ENCODE measurements at regions not wholly inside any gene's neighbourhood (a gene's known extent, or its start where the extent isn't known, plus 50 kb on each side); places are given as distances from the start of the nearest gene placed in this dataset.

- Mint-ChIP-seq H3K27me3 (peaks cover 5% of the 10 kb centered on the region), H3K9me3 (ENCODE audit: low read depth) (no peaks in the 10 kb centered on the region), H3K36me3 (ENCODE audit: insufficient read depth) (no peaks in the 10 kb centered on the region), H3K27ac (no peak overlapping the region), H3K4me3 (ENCODE audit: low read depth) (no peak overlapping the region), H3K4me1 (ENCODE audit: low read depth) (no peaks in the 10 kb centered on the region)
- no peak for TF ChIP-seq CTCF (IDR thresholded peaks at IDR 0.05; ENCODE audit: unreplicated experiment)
- DNase-seq (ENCODE audit: low spot score, unreplicated experiment): no peak
These were observed 178.0 kb upstream of the GLI3 start for GRCh38 chr7:42414941-42415505.

- H3K36me3 Mint-ChIP-seq (ENCODE audit: insufficient read depth): no peaks in the 10 kb centered on the region
These were observed 177.0 kb upstream of the GLI3 start for GRCh38 chr7:42414028-42414427.

GRCh38 chr7:42409296-42409695, 172.3 kb upstream of the GLI3 start:
- H3K9me3 Mint-ChIP-seq (ENCODE audit: low read depth): no peaks in the 10 kb centered on the region
- H3K4me1 Mint-ChIP-seq (ENCODE audit: low read depth): no peaks in the 10 kb centered on the region
- no peak for TF ChIP-seq CTCF (IDR thresholded peaks at IDR 0.05; ENCODE audit: unreplicated experiment)
- peaks cover 13% of the 10 kb centered on the region for H3K27me3 Mint-ChIP-seq
- DNase-seq (ENCODE audit: low spot score, unreplicated experiment): no peak
- no peak overlapping the region for H3K27ac Mint-ChIP-seq
- no peak overlapping the region for H3K4me3 Mint-ChIP-seq (ENCODE audit: low read depth)
- H3K36me3 Mint-ChIP-seq (ENCODE audit: insufficient read depth): no peaks in the 10 kb centered on the region

More at GRCh38 chr7:42414028-42414427, 177.0 kb upstream of the GLI3 start:
- no peak for TF ChIP-seq CTCF (IDR thresholded peaks at IDR 0.05; ENCODE audit: unreplicated experiment)
- Mint-ChIP-seq H3K27me3 (peaks cover 5% of the 10 kb centered on the region), H3K4me1 (ENCODE audit: low read depth) (no peaks in the 10 kb centered on the region), H3K9me3 (ENCODE audit: low read depth) (no peaks in the 10 kb centered on the region), H3K4me3 (ENCODE audit: low read depth) (no peak overlapping the region), H3K27ac (no peak overlapping the region)
- no peak for DNase-seq (ENCODE audit: low spot score, unreplicated experiment)

- no peak overlapping the region for H3K4me3 Mint-ChIP-seq (ENCODE audit: low read depth)
- no peak overlapping the region for H3K27ac Mint-ChIP-seq
- H3K9me3 Mint-ChIP-seq (ENCODE audit: low read depth): no peaks in the 10 kb centered on the region
- H3K36me3 Mint-ChIP-seq (ENCODE audit: insufficient read depth): no peaks in the 10 kb centered on the region
- TF ChIP-seq CTCF (IDR thresholded peaks at IDR 0.05; ENCODE audit: unreplicated experiment): no peak
- H3K27me3 Mint-ChIP-seq: peaks cover 8% of the 10 kb centered on the region
- DNase-seq (ENCODE audit: low spot score, unreplicated experiment): no peak
- no peaks in the 10 kb centered on the region for H3K4me1 Mint-ChIP-seq (ENCODE audit: low read depth)
These were observed 170.8 kb upstream of the GLI3 start for GRCh38 chr7:42407833-42408232.

- TF ChIP-seq CTCF (IDR thresholded peaks at IDR 0.05; ENCODE audit: unreplicated experiment): no peak
- Mint-ChIP-seq H3K4me1 (ENCODE audit: low read depth) (no peaks in the 10 kb centered on the region), H3K27ac (no peak overlapping the region), H3K36me3 (ENCODE audit: insufficient read depth) (no peaks in the 10 kb centered on the region), H3K27me3 (peaks cover 12% of the 10 kb centered on the region), H3K4me3 (ENCODE audit: low read depth) (no peak overlapping the region), H3K9me3 (ENCODE audit: low read depth) (no peaks in the 10 kb centered on the region)
- DNase-seq (ENCODE audit: low spot score, unreplicated experiment): no peak
These were observed 170.2 kb upstream of the GLI3 start for GRCh38 chr7:42407021-42407710.
